Hepatocyte (in vitro differentiated cells): ENCODE measurements at regions not wholly inside any gene's neighbourhood (a gene's known extent, or its start where the extent isn't known, plus 50 kb on each side); places are given as distances from the start of the nearest gene placed in this dataset.

ENCODE experiments used
- CTCF ChIP-seq: fragments of 200-600 bp; sonication (generic); IDR thresholded peaks from 2 replicates; pipeline ENCODE4 v1.5.1; 2016; ENCODE audit warnings: antibody characterized with exemption, mild to moderate bottlenecking; ENCODE audit not compliant: poor library complexity
- EZH2 ChIP-seq: fragments of 200-600 bp; sonication (generic); IDR thresholded peaks from 2 replicates; pipeline ENCODE4 v1.6.1; 2016; ENCODE audit warnings: antibody characterized with exemption, mild to moderate bottlenecking, borderline replicate concordance

GRCh38 chr13:67961331-67961730 is 731.2 kb upstream of the PCDH9 start:
- TF ChIP-seq EZH2 (no peak), CTCF (no peak)
